HT1080 (cell line): ENCODE measurements at regions not wholly inside any gene's neighbourhood (a gene's known extent, or its start where the extent isn't known, plus 50 kb on each side); places are given as distances from the start of the nearest gene placed in this dataset.

Source experiments
- DNase-seq: peaks from one replicate; pipeline ENCODE4 v3.0.0-alpha.2; 2015; ENCODE audit warnings: low read depth

DNA sequence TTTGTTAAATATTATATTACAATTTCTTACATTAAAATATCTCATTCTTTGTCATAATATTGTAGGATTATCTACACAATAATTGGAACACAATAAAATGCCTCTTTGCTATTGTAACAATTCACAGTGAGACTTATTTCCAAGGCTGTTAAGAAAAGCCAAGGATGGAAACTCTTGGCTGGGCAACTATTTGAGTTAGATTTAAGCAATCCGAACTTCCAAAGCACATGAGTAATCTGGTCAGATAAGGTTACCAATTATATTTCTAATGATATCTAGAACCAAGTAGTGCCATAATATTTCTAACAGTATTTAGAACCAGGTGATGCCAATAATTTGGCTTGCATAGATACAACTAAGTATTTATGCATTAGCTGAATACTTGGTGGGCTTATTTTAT lies 154.7 kb upstream of the KCNK2 start:
- no peak for DNase-seq

DNA sequence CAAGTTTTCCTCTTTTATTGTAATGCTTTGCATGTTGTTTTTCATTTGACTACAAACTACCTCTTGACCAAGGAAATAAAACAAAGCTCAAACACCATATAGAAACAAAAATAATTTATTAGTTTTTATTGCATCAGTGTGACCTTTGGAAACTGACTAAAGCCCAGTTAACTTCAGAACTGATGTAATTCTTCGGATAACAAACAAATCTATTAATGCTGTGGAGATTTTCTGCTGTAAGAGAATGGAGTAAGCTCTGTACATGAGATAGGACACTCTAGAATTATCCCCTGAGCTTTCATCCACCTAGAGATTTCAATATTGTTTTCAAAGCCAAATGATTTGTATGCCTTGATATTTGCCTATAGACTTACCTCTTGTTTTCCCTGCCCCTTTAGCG lies 154.0 kb upstream of the KCNK2 start:
- DNase-seq, result no peak

DNA sequence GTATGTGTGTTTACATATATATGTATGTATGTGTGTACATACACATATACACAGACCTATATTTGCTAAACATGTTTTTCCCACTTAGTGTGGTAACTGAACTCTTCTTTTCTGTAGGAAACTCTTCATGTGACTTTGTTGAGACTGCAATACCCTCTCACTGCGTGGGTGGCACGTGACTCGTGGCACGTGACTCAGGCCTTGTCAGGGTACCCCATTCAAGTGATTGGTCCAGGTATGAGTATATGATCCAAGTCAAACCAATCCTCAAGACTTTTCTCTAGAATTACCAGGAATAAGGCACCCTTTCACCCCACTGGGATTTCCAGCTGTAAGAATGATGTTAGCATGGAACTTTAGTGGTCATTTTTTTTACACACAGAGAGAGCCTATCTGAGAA lies 149.2 kb upstream of the KCNK2 start:
- no peak for DNase-seq

DNA sequence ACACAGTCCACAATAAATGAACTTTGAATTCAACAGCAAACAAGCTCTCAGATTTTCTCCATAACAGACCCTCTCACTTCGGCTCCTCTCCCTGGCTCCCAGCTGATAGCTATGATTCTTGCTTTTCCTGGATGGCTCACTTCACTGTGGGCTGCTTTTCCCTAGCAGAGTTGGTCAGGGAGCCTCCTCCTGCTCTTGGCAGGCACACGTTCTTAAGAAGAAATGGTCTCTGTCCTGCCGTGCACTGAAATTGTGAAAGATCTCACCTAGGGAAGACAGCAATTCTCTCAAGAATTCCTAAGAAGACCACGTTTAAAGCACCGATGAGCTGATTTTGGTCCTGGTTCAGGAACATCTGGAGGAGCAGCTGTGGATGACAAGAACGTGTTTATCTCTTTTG lies 148.5 kb upstream of the KCNK2 start:
- no peak for DNase-seq

DNA sequence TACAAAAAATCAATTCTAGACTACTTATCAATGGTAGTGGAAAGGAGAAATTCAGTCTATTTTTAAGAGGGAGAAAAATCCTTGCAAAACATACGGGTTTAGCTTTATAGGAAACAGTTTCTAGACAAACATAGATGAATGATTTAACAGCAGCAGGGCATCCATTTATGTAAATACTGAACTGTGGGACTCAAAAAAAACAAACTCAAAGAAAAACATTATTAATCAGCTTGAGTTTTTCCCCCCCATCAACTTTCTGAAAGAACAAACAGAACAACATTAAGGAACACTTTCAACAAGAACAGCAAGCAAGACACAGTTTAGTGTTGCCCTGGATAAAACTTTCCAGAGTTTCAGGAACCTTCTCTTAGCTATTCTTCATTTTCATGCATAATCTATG lies 147.3 kb upstream of the KCNK2 start:
- DNase-seq, result no peak

DNA sequence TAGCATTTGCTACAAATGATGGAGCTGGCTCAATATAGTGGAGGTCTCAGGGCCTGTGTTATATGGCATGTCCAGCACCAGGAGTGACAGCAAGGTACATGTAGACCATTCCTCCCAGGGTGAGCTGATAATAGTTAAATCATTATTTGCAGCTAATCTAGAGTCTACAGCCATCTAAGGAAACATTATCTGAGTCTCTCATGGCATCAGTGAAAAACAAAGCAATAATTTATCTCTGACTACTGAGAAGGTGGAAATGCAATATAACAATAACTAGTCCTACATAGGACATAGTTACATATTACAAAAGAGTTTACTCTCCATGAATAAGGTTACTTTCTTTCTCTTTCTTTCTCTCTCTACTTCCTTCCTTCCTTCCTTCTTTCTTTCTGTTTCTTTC lies 143.4 kb upstream of the KCNK2 start:
- DNase-seq, result no peak

DNA sequence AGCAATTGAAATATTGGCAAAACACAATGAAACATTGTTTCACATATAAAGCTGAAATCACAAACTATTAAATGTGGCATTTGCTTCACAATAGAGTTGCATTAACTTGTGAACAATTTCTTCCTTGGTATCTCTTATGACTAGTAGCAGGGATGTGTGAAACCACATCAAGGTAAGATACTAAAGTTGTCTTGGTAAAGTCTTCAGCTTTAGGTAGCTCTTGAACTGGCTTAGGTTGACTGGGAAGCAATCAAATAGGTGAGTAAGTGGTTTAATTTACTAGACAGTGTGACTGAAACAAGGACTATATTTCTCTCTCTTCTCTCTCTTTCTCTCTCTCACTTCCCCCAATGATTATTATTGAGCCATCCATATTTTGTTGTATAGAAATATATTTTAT lies 141.5 kb upstream of the KCNK2 start:
- DNase-seq, result no peak

DNA sequence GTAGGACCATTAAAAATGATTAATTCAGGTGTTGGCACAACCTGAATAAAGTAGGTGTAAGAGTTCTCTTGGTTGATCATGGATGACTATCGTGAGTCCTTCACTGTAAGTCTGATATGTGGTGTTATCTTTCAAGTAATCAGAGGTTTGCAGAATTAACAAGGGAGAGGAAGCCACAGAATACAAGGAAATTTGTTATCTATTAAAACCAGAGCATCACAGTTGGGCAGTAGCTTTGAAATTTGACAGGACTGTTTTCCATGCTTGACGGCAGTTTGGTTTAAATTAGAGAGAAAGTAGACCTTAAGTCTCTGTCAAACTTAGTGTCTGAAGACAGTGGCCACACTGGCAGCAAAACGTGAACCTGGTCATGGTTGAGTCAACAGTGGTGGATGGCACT lies 139.5 kb upstream of the KCNK2 start:
- no peak for DNase-seq

DNA sequence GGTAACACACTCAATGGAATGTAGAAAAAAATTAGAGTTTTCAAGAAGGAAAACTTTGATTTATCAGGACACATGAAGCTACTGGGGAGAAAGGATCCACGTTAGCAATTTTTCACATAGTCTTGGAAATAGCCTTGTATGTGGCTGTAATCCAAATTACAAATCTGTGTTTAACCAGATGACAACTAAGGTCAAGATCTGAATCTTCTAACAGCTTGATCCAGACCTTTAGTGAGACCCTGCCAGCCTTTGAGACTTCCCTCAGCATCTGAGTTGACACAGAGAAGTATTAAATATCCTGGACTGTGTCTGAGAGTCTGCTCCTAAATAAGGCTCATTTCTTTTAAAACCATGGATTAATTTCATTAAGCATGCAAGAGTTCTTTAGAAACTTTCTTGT lies 135.9 kb upstream of the KCNK2 start:
- DNase-seq, result no peak

DNA sequence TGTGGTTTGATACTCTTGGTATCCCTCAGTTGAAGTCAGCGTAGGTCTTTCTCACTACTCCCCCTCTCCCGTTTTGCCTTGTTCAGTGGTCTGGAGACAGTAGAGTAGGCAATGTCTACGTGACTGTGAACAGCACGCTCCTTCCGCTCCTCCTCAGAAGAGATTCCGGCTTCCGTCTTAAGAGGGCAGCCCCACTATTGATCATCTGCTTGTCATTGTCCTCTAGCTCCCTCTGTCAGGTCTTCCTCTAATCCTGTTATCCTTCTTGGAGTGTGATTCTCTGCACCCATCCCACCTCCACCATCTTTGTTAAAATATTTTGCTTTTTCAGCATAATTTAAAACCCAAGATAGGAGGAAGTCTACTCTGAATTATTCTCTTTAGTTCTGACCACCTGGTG lies 129.9 kb upstream of the KCNK2 start:
- no peak for DNase-seq

DNA sequence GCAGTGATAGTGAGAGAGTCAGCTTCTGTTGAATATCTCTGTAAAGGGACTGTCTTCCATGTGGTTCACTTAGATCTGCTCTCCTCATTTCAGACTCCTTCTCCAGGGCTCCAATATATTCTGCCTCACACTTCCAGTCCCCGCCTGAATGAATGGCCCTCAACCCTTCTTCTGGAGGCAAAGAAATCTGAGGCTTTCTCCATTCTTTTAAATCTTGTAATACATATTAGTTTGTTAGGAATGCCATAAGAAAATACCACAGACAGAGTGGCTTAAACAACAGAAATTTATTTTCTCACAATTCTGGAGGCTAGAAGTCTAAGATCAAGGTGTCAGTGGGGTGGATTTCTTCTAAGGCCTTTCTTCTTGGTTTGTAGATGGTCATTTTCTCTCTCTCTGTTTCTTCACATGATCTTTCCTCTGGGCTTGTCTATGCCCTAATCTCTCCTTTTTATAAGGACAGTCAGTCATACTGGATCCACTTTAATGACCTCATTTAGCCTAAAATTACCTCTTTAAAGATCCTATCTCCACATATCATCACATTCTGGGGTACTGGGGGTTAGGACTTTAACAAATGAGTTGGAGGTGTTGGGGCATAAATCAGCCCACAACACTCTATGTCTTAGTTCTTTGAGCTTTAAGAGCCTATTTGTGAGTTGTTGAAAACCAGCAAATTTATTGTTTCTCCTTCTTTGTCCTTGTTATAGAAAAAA lies 128.5 kb upstream of the KCNK2 start:
- DNase-seq, result no peak

DNA sequence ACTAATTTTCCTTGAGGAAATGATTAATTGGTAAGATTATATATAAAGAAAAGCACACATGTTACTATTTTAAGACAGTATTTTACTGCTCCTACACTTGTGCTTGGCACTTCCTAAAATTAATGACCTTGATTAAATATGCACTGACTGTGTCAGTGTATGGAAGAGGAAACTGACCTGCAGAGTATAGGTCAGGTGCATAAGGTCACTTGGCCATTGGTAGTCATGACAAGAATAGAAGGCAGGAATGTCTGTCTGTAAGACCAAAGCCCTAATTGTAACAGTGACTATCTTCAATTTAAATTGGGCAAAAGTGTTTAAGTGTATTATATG lies 128.0 kb upstream of the KCNK2 start:
- no peak for DNase-seq

DNA sequence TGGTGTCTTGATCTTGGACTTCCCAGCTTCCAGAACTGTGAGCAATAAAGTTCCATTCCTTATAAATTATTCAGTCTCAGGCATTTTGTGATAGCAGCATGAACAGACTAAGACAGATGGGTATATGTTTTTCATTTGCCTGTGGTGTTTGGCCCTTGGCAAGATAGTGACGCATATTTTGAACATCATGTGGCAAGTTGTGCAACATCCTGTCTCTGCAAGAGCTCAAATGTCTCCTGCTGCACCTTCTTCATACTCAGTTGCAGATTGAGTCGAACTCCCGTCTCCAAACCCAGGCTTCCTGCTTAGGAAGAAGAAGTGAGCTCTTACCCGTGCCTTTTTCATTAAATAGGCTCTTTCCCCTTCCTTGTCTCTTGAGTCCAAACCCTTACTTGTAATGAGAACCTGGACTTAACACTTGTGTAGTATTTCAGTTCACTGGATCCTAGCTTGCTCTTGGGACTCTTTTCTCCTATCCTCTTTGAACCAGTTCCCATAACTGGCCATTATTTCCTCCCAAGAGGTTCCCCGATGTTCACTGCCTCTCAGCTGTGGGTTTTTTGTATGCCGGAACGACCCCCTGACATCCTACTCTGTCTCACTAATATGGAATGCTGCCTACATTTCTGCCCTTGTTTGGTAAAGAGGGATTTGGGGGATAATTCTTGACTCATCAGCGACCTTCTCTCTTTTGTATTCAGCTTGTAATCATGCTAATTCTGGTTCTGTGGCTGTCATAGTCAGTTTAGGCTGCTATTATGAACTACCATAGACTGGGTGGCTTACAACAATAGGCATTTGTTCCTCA lies 125.0 kb upstream of the KCNK2 start:
- peak; percentile 94 for DNase-seq

DNA sequence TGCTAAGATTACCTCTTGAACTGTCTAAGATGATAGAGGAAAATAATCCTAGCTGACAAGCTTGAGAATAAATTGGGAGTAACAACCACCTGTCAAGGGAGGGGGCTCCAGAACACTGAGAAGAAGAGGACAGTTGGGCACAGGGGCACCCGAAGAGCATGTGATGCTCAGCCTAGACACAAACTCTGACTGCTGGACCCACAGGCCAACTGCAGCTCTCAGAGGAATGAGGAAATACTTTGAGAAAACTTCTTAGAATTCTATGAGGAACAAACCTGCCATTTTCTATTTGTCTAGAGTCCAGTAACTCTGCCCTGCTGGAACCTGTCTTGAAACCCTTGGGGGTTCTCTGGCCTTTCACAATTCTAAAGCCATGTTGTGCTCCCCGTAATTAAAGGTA lies 124.1 kb upstream of the KCNK2 start:
- no peak for DNase-seq

DNA sequence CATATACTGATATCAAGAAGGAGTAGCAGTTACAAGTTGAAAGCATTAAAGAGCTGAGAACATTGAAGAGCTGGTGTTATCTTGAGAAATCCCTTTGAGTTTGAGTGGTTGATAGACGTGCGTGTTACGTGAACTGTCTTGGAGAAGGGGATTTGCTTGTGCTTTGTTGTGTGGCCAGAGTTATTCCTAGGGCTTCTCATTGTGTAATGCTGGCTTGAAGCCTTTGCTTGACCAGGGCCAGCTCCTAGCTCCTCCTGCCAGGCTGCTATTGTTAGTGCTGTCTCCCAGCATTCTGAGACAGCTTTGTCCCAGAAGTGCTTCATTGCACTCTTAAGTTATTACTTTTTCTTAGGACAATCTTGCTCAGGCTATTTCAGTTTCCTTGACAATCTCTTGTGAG lies 116.2 kb upstream of the KCNK2 start:
- no peak for DNase-seq

DNA sequence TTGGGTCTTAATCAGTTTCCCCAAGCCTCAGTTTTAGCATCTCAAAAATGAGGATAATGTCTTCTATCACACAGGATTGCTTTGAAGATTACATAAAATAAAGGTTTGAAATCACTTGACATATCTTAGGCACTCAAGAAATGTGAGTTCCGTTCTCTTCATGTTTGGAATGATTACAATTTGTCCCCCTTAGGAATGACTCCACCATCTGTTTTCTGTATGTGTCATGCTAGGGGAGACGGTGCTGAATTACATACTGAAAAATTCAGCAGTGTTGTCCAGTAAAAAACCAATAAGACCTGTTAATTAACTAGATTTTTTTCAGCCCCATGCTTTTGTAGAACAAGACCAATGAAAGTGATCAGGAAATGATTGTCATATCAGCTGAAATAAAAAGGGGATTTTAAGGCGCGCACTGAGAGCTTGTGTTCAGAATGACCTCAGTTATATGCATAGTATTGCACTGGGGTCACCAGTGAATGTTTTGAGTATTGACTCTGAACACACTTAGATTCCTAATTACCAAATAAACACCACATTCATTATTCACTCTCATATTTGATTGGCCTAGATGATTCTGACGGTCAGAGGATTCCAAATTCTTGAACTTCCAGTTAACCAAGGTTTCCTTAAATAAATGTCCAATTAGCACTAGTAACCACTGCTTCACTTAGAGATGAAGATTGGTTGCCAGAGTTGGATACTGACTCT lies 114.5 kb upstream of the KCNK2 start:
- DNase-seq, result no peak

DNA sequence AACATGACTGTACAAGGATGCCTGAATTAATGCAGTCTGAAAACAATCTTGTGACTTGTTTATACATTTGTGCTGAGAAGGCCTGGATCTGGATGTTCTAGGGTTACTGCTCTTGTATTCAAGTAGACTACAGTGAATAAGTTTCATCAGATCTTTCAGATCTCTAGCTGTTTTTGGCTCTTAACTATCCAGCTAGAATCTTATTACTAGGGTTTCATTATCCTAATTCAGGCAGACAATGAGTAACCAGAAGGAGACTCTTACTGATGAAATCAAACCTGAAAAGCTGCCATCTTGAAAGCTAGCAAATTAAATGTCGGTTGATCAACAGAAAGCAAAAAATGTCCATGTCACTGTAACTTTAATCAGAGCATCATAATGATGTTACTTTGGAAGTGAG lies 112.5 kb upstream of the KCNK2 start:
- no peak for DNase-seq

DNA sequence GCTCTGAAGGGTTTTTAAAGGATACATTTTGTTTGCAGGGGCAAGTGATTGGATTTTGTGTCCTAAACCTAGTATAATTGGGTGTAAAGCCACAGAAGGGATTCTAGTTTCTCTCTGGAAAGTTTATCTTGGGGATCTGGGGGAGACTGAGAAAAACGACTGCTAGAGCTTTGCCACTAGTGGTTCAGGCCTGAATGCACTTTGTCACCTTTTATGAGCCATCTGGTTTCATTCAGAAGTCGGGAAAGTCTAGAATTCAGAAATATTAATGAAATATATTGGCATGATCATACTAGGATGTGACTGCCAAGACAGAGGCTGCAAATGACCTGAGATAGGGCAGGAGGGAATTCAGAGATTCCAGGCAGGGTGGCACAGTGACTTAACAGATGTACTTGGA lies 111.5 kb upstream of the KCNK2 start:
- no peak for DNase-seq

DNA sequence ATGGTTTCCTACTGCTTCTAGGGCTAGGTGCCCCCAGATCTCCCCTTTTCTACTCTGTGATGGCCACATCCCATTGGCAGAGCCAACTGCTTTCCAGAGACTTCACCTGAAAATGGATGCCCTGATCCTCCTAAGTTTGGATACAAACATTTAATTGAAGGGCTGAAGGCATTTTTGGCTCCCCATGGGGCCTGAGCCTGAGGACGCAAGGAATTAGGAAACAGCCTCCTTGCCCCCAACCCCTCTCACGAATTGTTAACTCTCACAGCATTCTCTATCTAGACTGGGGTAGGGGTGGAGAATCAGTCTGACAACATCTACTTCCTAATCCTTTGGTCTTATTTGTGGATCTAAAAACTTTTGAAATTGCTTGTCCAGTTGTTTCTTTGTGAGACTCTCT lies 108.5 kb upstream of the KCNK2 start:
- DNase-seq, result no peak

DNA sequence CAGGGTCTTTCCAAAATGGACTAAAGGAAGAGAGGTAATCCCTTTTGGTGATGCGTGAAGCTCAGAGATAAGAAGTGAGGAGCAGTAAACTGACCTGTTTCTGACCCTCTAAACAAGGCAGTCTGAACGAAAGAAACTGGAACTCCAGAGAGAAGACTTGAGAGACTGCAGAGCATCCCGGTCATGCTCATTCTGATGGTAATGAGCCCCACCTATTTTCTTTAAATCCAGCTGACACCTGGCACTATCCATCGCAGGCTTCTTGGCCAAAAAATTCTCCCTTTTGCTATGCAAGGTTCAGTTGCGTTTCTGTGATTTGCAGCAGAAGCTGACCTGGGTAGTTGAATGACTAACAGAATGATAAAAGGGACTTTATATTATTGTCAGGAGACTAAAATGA lies 105.9 kb upstream of the KCNK2 start:
- no peak for DNase-seq

DNA sequence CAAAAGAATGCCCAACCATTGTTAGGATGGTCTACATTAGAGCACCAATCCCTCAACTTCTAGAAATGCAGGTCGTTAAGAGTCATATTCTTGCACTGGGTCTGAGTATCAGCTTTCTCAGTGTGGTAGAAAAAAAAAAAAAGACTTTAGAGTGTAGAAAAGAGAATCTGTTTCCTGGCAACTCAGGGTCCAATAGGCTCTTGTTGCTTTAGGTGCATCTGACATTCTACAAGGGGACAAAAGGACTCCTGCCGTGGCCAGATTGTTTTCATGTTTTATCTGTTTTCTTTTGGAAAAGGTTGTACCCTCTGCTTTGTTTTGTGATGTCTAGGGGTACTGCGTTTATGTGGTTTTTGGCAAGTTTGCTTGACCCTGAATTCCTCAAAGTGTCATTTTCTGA lies 105.4 kb upstream of the KCNK2 start:
- DNase-seq, result no peak

DNA sequence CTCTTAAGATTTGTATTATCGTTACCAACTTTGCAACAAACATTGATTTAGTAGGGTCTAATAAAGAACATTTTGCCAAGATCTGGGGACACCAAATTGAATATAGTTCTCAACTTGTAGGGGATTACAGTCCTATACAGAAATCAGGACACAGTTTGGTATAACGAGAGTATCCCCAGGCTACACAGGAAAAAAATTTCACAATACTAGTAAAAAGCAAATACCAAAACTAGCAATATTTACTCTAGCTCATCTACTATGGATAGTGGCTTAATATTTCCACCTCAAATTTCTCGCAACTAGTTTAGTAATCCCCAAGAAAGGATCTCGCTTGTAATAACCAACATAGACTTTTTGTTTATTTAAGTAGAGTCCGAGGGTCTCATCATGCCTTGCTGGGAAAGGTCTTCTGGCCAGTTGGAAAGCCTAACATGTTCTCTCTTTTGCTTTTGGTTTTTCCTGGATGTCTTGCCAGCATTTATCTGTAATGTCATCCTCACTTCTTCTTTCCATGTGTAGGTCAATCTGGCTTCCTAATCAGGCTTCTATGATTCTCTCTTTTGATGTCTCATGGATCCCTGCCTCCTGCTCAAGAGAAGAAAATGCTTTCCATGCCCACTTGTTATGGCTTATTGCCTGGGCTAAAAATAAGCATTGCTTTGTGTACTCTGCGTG lies 104.7 kb upstream of the KCNK2 start:
- no peak for DNase-seq
